Vagina (tissue), 2 donors: ENCODE measurements at regions not wholly inside any gene's neighbourhood (a gene's known extent, or its start where the extent isn't known, plus 50 kb on each side); places are given as distances from the start of the nearest gene placed in this dataset.
A peak's percentile ranks its signal among the peaks of the same experiment; 100 is the strongest.

Source experiments
- DNase-seq, 2 donors: peaks; one replicate each; pipeline ENCODE4 v3.0.0-alpha.2; 2017; ENCODE audit errors: extremely low spot score in 2 of 2
- H3K27ac ChIP-seq: fragments of 200-600 bp; sonication (generic); one replicate; pipeline ENCODE4 v1.5.1; 2019
- H3K27me3 ChIP-seq: fragments of 200-600 bp; sonication (generic); one replicate; pipeline ENCODE4 v1.5.1; 2019
- H3K36me3 ChIP-seq, 2 donors: fragments of 200-600 bp; sonication (generic); one replicate each; pipeline ENCODE4 v1.5.1; 2017 to 2019
- H3K4me1 ChIP-seq: fragments of 200-600 bp; sonication (generic); one replicate; pipeline ENCODE4 v1.5.1; 2019
- H3K4me3 ChIP-seq, 2 donors: fragments of 200-600 bp; sonication (generic); 1 replicate in 1 of 2; 2 replicates in 1 of 2; pipeline ENCODE4 v1.5.1; 2016 to 2019
- H3K9me3 ChIP-seq: fragments of 200-600 bp; sonication (generic); one replicate; pipeline ENCODE4 v1.5.1; 2019
- CTCF ChIP-seq, 3 experiments: fragments of 450-650 bp in 2 of 3; fragments of 200-600 bp in 1 of 3; sonication (generic) in 1 of 3; IDR thresholded peaks; one replicate each; pipeline ENCODE4 v1.5.1; 2017 to 2019; ENCODE audit warnings: antibody characterized with exemption in 3 of 3, mild to moderate bottlenecking in 2 of 3, moderate library complexity in 2 of 3
- POLR2A ChIP-seq, 2 donors: fragments of 450-650 bp; IDR thresholded peaks; one replicate each; pipeline ENCODE4 v1.6.1; 2017; ENCODE audit warnings: antibody characterized with exemption in 2 of 2, mild to moderate bottlenecking in 2 of 2, moderate library complexity in 2 of 2
- POLR2AphosphoS5 ChIP-seq, 2 donors: sonication (generic); formaldehyde crosslinking; IDR thresholded peaks; one replicate each; pipeline ENCODE4 v1.9.0; 2017; ENCODE audit warnings: antibody characterized with exemption in 2 of 2, mild to moderate bottlenecking in 2 of 2, low read depth in 1 of 2; ENCODE audit not compliant: insufficient read depth in 1 of 2
- intact Hi-C: fragments of 100-400 bp; cut with DNase I; formaldehyde crosslinking; loops from one replicate; pipeline ENCODE4 v1.15.1; 2023

- no peak overlapping the region for H3K27ac ChIP-seq
- TF ChIP-seq POLR2AphosphoS5 (IDR thresholded peaks at IDR 0.05; ENCODE audit: insufficient read depth in 1 of 2, low read depth in 1 of 2) (no peak), CTCF (IDR thresholded peaks at IDR 0.05) (no peak), POLR2A (IDR thresholded peaks at IDR 0.05) (no peak)
- no peak overlapping the region for H3K4me3 ChIP-seq
- no peaks in the 10 kb centered on the region for H3K36me3 ChIP-seq
- peaks cover 8% of the 10 kb centered on the region for H3K4me1 ChIP-seq
- H3K27me3 ChIP-seq = no peaks in the 10 kb centered on the region
- no peak for DNase-seq
- no peaks in the 10 kb centered on the region for H3K9me3 ChIP-seq
- intact Hi-C loops = no loop called here
These were observed 552.5 kb downstream of the FGF9 start for GRCh38 chr13:22223411-22223810.

GRCh38 chr13:22226086-22226485, 555.2 kb downstream of the FGF9 start:
- intact Hi-C loops = no loop called here
- no peak overlapping the region for H3K4me3 ChIP-seq
- H3K27ac ChIP-seq = no peak overlapping the region
- no peaks in the 10 kb centered on the region for H3K27me3 ChIP-seq
- no peaks in the 10 kb centered on the region for H3K4me1 ChIP-seq
- H3K36me3 ChIP-seq = no peaks in the 10 kb centered on the region
- no peak for TF ChIP-seq POLR2AphosphoS5 (IDR thresholded peaks at IDR 0.05; ENCODE audit: insufficient read depth in 1 of 2, low read depth in 1 of 2)
- TF ChIP-seq CTCF (IDR thresholded peaks at IDR 0.05) = no peak
- TF ChIP-seq POLR2A (IDR thresholded peaks at IDR 0.05) = no peak
- H3K9me3 ChIP-seq = no peaks in the 10 kb centered on the region
- no peak for DNase-seq

- no peak for DNase-seq
- intact Hi-C loops = no loop called here
- Histone ChIP-seq H3K4me3 (no peak overlapping the region), H3K4me1 (no peaks in the 10 kb centered on the region), H3K36me3 (no peaks in the 10 kb centered on the region), H3K27me3 (no peaks in the 10 kb centered on the region), H3K27ac (no peak overlapping the region), H3K9me3 (no peaks in the 10 kb centered on the region)
- TF ChIP-seq POLR2A (IDR thresholded peaks at IDR 0.05) (no peak), CTCF (IDR thresholded peaks at IDR 0.05) (no peak), POLR2AphosphoS5 (IDR thresholded peaks at IDR 0.05; ENCODE audit: insufficient read depth in 1 of 2, low read depth in 1 of 2) (no peak)
These were observed 557.0 kb downstream of the FGF9 start for GRCh38 chr13:22227895-22228294.

GRCh38 chr13:22229916-22230315, 559.0 kb downstream of the FGF9 start:
- intact Hi-C loops = no loop called here
- H3K27me3 ChIP-seq = no peaks in the 10 kb centered on the region
- peak in 1 of 2 donors; percentile 75 for DNase-seq
- no peak overlapping the region for H3K27ac ChIP-seq
- no peak for TF ChIP-seq CTCF (IDR thresholded peaks at IDR 0.05)
- no peak for TF ChIP-seq POLR2A (IDR thresholded peaks at IDR 0.05)
- TF ChIP-seq POLR2AphosphoS5 (IDR thresholded peaks at IDR 0.05; ENCODE audit: insufficient read depth in 1 of 2, low read depth in 1 of 2) = no peak
- H3K4me1 ChIP-seq = no peaks in the 10 kb centered on the region
- H3K4me3 ChIP-seq = no peak overlapping the region
- H3K9me3 ChIP-seq = no peaks in the 10 kb centered on the region
- H3K36me3 ChIP-seq = no peaks in the 10 kb centered on the region

- Histone ChIP-seq H3K27ac (no peak overlapping the region), H3K4me3 (no peak overlapping the region), H3K27me3 (no peaks in the 10 kb centered on the region), H3K36me3 (no peaks in the 10 kb centered on the region), H3K4me1 (no peaks in the 10 kb centered on the region), H3K9me3 (no peaks in the 10 kb centered on the region)
- intact Hi-C loops = no loop called here
- no peak for TF ChIP-seq CTCF (IDR thresholded peaks at IDR 0.05)
- TF ChIP-seq POLR2A (IDR thresholded peaks at IDR 0.05) = no peak
- no peak for TF ChIP-seq POLR2AphosphoS5 (IDR thresholded peaks at IDR 0.05; ENCODE audit: insufficient read depth in 1 of 2, low read depth in 1 of 2)
- no peak for DNase-seq
These were observed 561.3 kb downstream of the FGF9 start for GRCh38 chr13:22232186-22232585.
